ELR (cell line): ENCODE measurements at regions not wholly inside any gene's neighbourhood (a gene's known extent, or its start where the extent isn't known, plus 50 kb on each side); places are given as distances from the start of the nearest gene placed in this dataset.

Experiments used
- DNase-seq: peaks from one replicate; pipeline ENCODE4 v3.0.0-alpha.2; 2015; ENCODE audit warnings: low read depth

GRCh38 chr3:130841357-130841756, 52.5 kb upstream of the ATP2C1 start:
- DNase-seq: peak; percentile 51

- DNase-seq: no peak
Measured at GRCh38 chr3:130843441-130843840, 50.4 kb upstream of the ATP2C1 start.
